ENCODE measurements at regions not wholly inside any gene's neighbourhood (a gene's known extent, or its start where the extent isn't known, plus 50 kb on each side); places are given as distances from the start of the nearest gene placed in this dataset.

GRCh38 chr3:74048699-74049098 is 424.0 kb upstream of the PDZRN3 start:
- intact Hi-C loops (cut with micrococcal nuclease; ENCODE audit: unreplicated experiment): no loop called here
- no peak overlapping the region for H3K4me2 ChIP-seq
- no peak overlapping the region for H3K4me3 ChIP-seq
- H3K79me2 ChIP-seq (ENCODE audit: low read depth): no peaks in the 10 kb centered on the region
- no peaks in the 10 kb centered on the region for H3K9me3 ChIP-seq (ENCODE audit: insufficient read depth, low read depth)
- no TSS peak for BruUV-seq (replicated peaks)
- TF ChIP-seq, protein P1, sequence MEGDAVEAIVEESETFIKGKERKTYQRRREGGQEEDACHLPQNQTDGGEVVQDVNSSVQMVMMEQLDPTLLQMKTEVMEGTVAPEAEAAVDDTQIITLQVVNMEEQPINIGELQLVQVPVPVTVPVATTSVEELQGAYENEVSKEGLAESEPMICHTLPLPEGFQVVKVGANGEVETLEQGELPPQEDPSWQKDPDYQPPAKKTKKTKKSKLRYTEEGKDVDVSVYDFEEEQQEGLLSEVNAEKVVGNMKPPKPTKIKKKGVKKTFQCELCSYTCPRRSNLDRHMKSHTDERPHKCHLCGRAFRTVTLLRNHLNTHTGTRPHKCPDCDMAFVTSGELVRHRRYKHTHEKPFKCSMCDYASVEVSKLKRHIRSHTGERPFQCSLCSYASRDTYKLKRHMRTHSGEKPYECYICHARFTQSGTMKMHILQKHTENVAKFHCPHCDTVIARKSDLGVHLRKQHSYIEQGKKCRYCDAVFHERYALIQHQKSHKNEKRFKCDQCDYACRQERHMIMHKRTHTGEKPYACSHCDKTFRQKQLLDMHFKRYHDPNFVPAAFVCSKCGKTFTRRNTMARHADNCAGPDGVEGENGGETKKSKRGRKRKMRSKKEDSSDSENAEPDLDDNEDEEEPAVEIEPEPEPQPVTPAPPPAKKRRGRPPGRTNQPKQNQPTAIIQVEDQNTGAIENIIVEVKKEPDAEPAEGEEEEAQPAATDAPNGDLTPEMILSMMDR (conservative IDR thresholded peaks at IDR 0.05): no peak
- no peak for TF ChIP-seq EZH2 (IDR thresholded peaks at IDR 0.05; ENCODE audit: low read depth)
- no peaks in the 10 kb centered on the region for H3K36me3 ChIP-seq (ENCODE audit: low read depth)
- H2AFZ ChIP-seq: no peak overlapping the region
- no peaks in the 10 kb centered on the region for H4K20me1 ChIP-seq (ENCODE audit: insufficient read depth)
- no peak for DNase-seq
- H3K4me1 ChIP-seq (replicated peaks; ENCODE audit: insufficient read depth): no peaks in the 10 kb centered on the region
- H3K9me2 ChIP-seq (ENCODE audit: insufficient read depth): no peaks in the 10 kb centered on the region
- ChIA-PET CTCF (no interaction called here), POLR2A (ENCODE audit: unreplicated experiment) (no interaction called here)
- no peaks in the 10 kb centered on the region for H3F3A ChIP-seq (ENCODE audit: insufficient read depth, low read depth)
- no peak overlapping the region for H3K27ac ChIP-seq
- no peaks in the 10 kb centered on the region for H3K27me3 ChIP-seq (ENCODE audit: insufficient read depth, low read depth)

DNA sequence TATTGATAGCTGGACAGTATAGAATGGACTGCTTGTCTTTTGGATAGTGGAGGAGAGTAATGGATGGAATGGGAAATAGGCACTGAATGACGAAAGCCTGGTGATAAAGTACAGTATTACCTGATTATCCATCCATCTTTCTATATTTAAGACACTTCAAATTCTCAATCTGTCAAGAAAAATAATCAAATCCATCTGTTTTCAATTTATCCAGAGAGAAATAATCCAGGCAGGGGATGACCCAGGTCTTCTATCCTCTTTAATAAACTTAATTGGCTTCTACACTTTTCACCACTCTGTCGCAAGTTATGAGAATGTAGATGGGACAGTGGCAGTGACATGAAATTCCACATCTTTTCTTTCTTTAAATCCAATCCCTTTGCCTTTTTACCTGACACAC is 420.3 kb upstream of the PDZRN3 start:
- no peak overlapping the region for H3K27ac ChIP-seq
- BruUV-seq (replicated peaks): no TSS peak
- no peaks in the 10 kb centered on the region for H3K9me2 ChIP-seq (ENCODE audit: insufficient read depth)
- intact Hi-C loops (cut with micrococcal nuclease; ENCODE audit: unreplicated experiment): no loop called here
- no peaks in the 10 kb centered on the region for H3K9me3 ChIP-seq (ENCODE audit: insufficient read depth, low read depth)
- TF ChIP-seq, protein P1 (conservative IDR thresholded peaks at IDR 0.05): no peak
- TF ChIP-seq EZH2 (IDR thresholded peaks at IDR 0.05; ENCODE audit: low read depth): no peak
- no peaks in the 10 kb centered on the region for H3K36me3 ChIP-seq (ENCODE audit: low read depth)
- H3K79me2 ChIP-seq (ENCODE audit: low read depth): no peaks in the 10 kb centered on the region
- H3K4me1 ChIP-seq (replicated peaks; ENCODE audit: insufficient read depth): no peaks in the 10 kb centered on the region
- no peaks in the 10 kb centered on the region for H4K20me1 ChIP-seq (ENCODE audit: insufficient read depth)
- no peak overlapping the region for H2AFZ ChIP-seq
- no peaks in the 10 kb centered on the region for H3K27me3 ChIP-seq (ENCODE audit: insufficient read depth, low read depth)
- H3F3A ChIP-seq (ENCODE audit: insufficient read depth, low read depth): no peaks in the 10 kb centered on the region
- no peak overlapping the region for H3K4me2 ChIP-seq
- no peak overlapping the region for H3K4me3 ChIP-seq
- ChIA-PET CTCF (no interaction called here), POLR2A (ENCODE audit: unreplicated experiment) (no interaction called here)
- DNase-seq: no peak

GRCh38 chr3:74041068-74041675 is 416.4 kb upstream of the PDZRN3 start:
- Histone ChIP-seq H3K79me2 (ENCODE audit: low read depth) (no peaks in the 10 kb centered on the region), H3K36me3 (ENCODE audit: low read depth) (no peaks in the 10 kb centered on the region), H3K4me3 (no peak overlapping the region), H3K4me1 (replicated peaks; ENCODE audit: insufficient read depth) (no peaks in the 10 kb centered on the region), H3K9me2 (ENCODE audit: insufficient read depth) (no peaks in the 10 kb centered on the region), H3K9me3 (ENCODE audit: insufficient read depth, low read depth) (no peaks in the 10 kb centered on the region), H3K4me2 (no peak overlapping the region), H3K27ac (no peak overlapping the region), H4K20me1 (ENCODE audit: insufficient read depth) (no peaks in the 10 kb centered on the region), H2AFZ (no peak overlapping the region; the same call in 1 of the 2 replicates), H3K27me3 (ENCODE audit: insufficient read depth, low read depth) (no peaks in the 10 kb centered on the region), H3F3A (ENCODE audit: insufficient read depth, low read depth) (no peaks in the 10 kb centered on the region)
- TF ChIP-seq, protein P1 (conservative IDR thresholded peaks at IDR 0.05): no peak
- no peak for TF ChIP-seq EZH2 (IDR thresholded peaks at IDR 0.05; ENCODE audit: low read depth)
- no peak for DNase-seq
- CTCF ChIA-PET: no interaction called here
- no TSS peak for BruUV-seq (replicated peaks)
- POLR2A ChIA-PET (ENCODE audit: unreplicated experiment): no interaction called here
- intact Hi-C loops (cut with micrococcal nuclease; ENCODE audit: unreplicated experiment): no loop called here

Data from PC-9 (cell line).